ENCODE measurements at regions not wholly inside any gene's neighbourhood (a gene's known extent, or its start where the extent isn't known, plus 50 kb on each side); places are given as distances from the start of the nearest gene placed in this dataset.
A peak's percentile ranks its signal among the peaks of the same experiment; 100 is the strongest.
"Not testable (repeated sequence)": the region's sequence is repeated elsewhere in the genome, so short reads cannot be mapped to it uniquely, and the experiment has no call there.

DNA sequence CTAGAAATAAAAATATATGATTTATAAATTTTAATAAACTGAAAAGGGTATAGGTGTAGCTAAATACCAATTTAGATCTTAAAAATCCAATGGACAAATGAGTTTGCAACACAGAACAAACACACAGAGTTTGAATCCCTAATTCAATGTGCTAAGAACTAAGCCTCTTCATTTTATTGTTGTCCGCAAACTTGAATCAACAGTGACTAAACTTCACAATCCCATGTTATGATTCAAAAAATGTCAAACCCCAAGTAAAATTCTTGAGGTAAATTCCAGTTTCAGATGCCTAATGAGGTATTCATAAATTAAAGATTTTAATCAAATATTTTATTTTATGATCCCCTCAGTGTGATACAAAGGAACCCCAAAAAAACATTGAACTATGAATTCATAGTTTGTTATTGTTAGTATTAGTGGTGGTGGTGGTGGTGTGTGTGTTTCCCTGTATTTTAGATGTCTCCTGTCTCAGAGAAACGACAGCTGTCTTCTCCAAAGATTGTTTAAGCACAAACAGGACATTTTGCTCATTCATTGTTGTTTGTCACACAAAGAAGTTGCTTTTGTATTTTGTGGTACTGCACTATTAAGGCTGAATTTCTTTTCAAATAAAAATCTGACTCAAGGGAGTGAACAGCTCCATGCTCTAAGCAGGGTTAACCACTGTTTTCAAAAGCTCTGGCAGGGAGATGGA is 259.8 kb downstream of the OSR1 start:
- 80 to 82% methylated on average over 2 of the region's 2 CpGs for WGBS, 2 donors (ENCODE audit: low coverage in 1 of 2)
- H3K9me3 ChIP-seq: no peaks in the 10 kb centered on the region
- in situ Hi-C loops (cut with MboI; ENCODE audit: low pct_ligation_motif_present in 1 of 4, low pct_unique_long_range_greater_than_20kb in 1 of 4, low sequenced_read_pairs in 3 of 4): no loop called here
- TF ChIP-seq EP300 (IDR thresholded peaks at IDR 0.05; ENCODE audit: low read depth): no peak
- no peak for TF ChIP-seq POLR2AphosphoS5 (IDR thresholded peaks at IDR 0.05)
- TF ChIP-seq POLR2A (IDR thresholded peaks at IDR 0.05): no peak
- TF ChIP-seq, protein P1, sequence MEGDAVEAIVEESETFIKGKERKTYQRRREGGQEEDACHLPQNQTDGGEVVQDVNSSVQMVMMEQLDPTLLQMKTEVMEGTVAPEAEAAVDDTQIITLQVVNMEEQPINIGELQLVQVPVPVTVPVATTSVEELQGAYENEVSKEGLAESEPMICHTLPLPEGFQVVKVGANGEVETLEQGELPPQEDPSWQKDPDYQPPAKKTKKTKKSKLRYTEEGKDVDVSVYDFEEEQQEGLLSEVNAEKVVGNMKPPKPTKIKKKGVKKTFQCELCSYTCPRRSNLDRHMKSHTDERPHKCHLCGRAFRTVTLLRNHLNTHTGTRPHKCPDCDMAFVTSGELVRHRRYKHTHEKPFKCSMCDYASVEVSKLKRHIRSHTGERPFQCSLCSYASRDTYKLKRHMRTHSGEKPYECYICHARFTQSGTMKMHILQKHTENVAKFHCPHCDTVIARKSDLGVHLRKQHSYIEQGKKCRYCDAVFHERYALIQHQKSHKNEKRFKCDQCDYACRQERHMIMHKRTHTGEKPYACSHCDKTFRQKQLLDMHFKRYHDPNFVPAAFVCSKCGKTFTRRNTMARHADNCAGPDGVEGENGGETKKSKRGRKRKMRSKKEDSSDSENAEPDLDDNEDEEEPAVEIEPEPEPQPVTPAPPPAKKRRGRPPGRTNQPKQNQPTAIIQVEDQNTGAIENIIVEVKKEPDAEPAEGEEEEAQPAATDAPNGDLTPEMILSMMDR (IDR thresholded peaks at IDR 0.05): no peak
- intact Hi-C loops (cut with DNase I; ENCODE audit: low total_unique reads): no loop called here
- H3K4me1 ChIP-seq: no peaks in the 10 kb centered on the region
- H3K27ac ChIP-seq: no peak overlapping the region
- H3K36me3 ChIP-seq: no peaks in the 10 kb centered on the region
- no peaks in the 10 kb centered on the region for H3K27me3 ChIP-seq
- DNase-seq: no peak
- H3K4me3 ChIP-seq: no peak overlapping the region

DNA sequence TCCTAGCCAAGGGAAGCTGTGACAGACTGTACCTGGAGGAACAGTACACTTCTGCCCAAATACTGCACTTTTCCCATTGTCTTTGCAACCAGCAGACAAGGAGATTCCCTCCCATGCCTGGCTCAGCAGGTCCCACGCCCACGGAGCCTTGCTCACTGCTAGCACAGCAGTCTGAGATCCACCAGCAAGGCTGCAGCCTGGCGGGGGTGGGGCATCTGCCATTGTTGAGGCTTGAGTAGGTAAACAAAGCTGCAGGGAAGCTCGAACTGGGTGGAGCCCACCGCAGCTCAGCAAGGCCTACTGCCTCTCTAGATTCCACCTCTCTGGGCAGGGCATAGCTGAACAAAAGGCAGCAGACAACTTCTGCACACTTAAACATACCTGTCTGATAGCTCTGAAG is 268.9 kb downstream of the OSR1 start:
- H3K27ac ChIP-seq; in situ Hi-C loops (cut with MboI; ENCODE audit: low pct_ligation_motif_present in 1 of 4, low pct_unique_long_range_greater_than_20kb in 1 of 4, low sequenced_read_pairs in 3 of 4); H3K4me1 ChIP-seq; H3K4me3 ChIP-seq; H3K27me3 ChIP-seq; intact Hi-C loops (cut with DNase I; ENCODE audit: low total_unique reads); H3K36me3 ChIP-seq; H3K9me3 ChIP-seq: not testable (repeated sequence)
- WGBS, 2 donors (ENCODE audit: low coverage in 1 of 2): 45 to 80% methylated on average over 2 to 4 of the region's 5 CpGs
- DNase-seq: peak; percentile 13

DNA sequence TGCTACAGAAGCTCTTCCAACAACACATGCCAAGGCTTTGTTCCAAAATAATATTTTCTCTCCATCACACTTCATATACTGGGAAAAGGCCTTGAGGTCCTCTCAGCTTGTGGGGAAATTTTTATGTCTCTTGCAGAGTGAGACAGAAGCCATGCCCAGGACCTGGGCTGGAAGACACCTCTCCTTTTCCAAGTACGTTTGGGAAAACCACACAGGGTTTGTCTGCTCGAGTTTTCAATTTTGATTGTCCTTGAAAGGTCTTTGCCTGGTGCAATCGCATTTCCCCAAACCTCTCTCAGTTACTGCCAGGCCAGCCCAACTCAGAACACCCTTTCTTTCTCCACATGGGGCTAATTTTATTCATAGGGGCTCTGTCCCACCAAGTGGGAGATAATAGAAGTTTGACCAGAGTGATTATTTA is 272.2 kb downstream of the OSR1 start:
- no peak for DNase-seq
- in situ Hi-C loops (cut with MboI; ENCODE audit: low pct_ligation_motif_present in 1 of 4, low pct_unique_long_range_greater_than_20kb in 1 of 4, low sequenced_read_pairs in 3 of 4) (no loop called here), intact Hi-C loops (cut with DNase I; ENCODE audit: low total_unique reads) (no loop called here)
- TF ChIP-seq POLR2AphosphoS5 (IDR thresholded peaks at IDR 0.05) (no peak), EP300 (IDR thresholded peaks at IDR 0.05; ENCODE audit: low read depth) (no peak), POLR2A (IDR thresholded peaks at IDR 0.05) (no peak)
- TF ChIP-seq, protein P1 (IDR thresholded peaks at IDR 0.05): no peak
- Histone ChIP-seq H3K27ac (no peak overlapping the region), H3K9me3 (no peaks in the 10 kb centered on the region), H3K4me3 (no peak overlapping the region), H3K4me1 (no peaks in the 10 kb centered on the region), H3K36me3 (no peaks in the 10 kb centered on the region), H3K27me3 (no peaks in the 10 kb centered on the region)
- 47 to 83% methylated on average over 1 to 3 of the region's 3 CpGs for WGBS, 2 donors (ENCODE audit: low coverage in 1 of 2)

GRCh38 chr2:19078709-19079108 is 279.7 kb downstream of the OSR1 start:
- in situ Hi-C loops (cut with MboI; ENCODE audit: low pct_ligation_motif_present in 1 of 4, low pct_unique_long_range_greater_than_20kb in 1 of 4, low sequenced_read_pairs in 3 of 4) (no loop called here), intact Hi-C loops (cut with DNase I; ENCODE audit: low total_unique reads) (no loop called here)
- Histone ChIP-seq H3K4me3 (no peak overlapping the region), H3K27me3 (no peaks in the 10 kb centered on the region), H3K9me3 (no peaks in the 10 kb centered on the region), H3K36me3 (no peaks in the 10 kb centered on the region), H3K27ac (no peak overlapping the region), H3K4me1 (no peaks in the 10 kb centered on the region)
- no peak for DNase-seq
- TF ChIP-seq POLR2A (IDR thresholded peaks at IDR 0.05) (no peak), POLR2AphosphoS5 (IDR thresholded peaks at IDR 0.05) (no peak), EP300 (IDR thresholded peaks at IDR 0.05; ENCODE audit: low read depth) (no peak)
- TF ChIP-seq, protein P1 (IDR thresholded peaks at IDR 0.05): no peak

GRCh38 chr2:19073522-19073921 is 284.9 kb downstream of the OSR1 start:
- WGBS, 2 donors (ENCODE audit: low coverage in 1 of 2): 75% methylated on average over 4 of the region's 4 CpGs; no CpG with 5 or more reads in 1 of the 2 donors
- Histone ChIP-seq H3K4me3 (no peak overlapping the region), H3K27me3 (no peaks in the 10 kb centered on the region), H3K36me3 (no peaks in the 10 kb centered on the region), H3K27ac (no peak overlapping the region), H3K4me1 (no peaks in the 10 kb centered on the region), H3K9me3 (no peaks in the 10 kb centered on the region)
- intact Hi-C loops (cut with DNase I; ENCODE audit: low total_unique reads) (no loop called here), in situ Hi-C loops (cut with MboI; ENCODE audit: low pct_ligation_motif_present in 1 of 4, low pct_unique_long_range_greater_than_20kb in 1 of 4, low sequenced_read_pairs in 3 of 4) (no loop called here)
- TF ChIP-seq EP300 (IDR thresholded peaks at IDR 0.05; ENCODE audit: low read depth) (no peak), POLR2A (IDR thresholded peaks at IDR 0.05) (no peak), POLR2AphosphoS5 (IDR thresholded peaks at IDR 0.05) (no peak)
- TF ChIP-seq, protein P1 (IDR thresholded peaks at IDR 0.05): no peak
- DNase-seq: no peak
